Fibroblast of lung (primary cell): ENCODE measurements at regions not wholly inside any gene's neighbourhood (a gene's known extent, or its start where the extent isn't known, plus 50 kb on each side); places are given as distances from the start of the nearest gene placed in this dataset.
A peak's percentile ranks its signal among the peaks of the same experiment; 100 is the strongest.

Source experiments
- DNase-seq, 2 donors: peaks; one replicate each; pipeline versions ENCODE4 v3.0.0 to v3.0.0-alpha.2; 2010; ENCODE audit warnings: low read depth in 2 of 2
- H2AFZ ChIP-seq: 2 replicates; pipeline ENCODE4 v1.5.1; 2012; ENCODE audit warnings: low read length, control low read depth, inconsistent platforms
- H3K27ac ChIP-seq: 2 replicates; pipeline ENCODE4 v1.5.1; 2011; ENCODE audit warnings: low read length, control low read depth; ENCODE audit not compliant: insufficient read depth
- H3K27me3 ChIP-seq: 2 replicates; pipeline ENCODE4 v1.5.1; 2011; ENCODE audit warnings: mild to moderate bottlenecking, low read length; ENCODE audit not compliant: control insufficient read depth, insufficient read depth
- H3K36me3 ChIP-seq: 2 replicates; pipeline ENCODE4 v1.5.1; 2011; ENCODE audit warnings: low read length; ENCODE audit not compliant: control insufficient read depth, insufficient read depth
- H3K4me1 ChIP-seq: 2 replicates; pipeline ENCODE4 v1.5.1; 2011; ENCODE audit warnings: low read length; ENCODE audit not compliant: control insufficient read depth, insufficient read depth; ENCODE audit errors: extremely low read depth
- H3K4me2 ChIP-seq: 2 replicates; pipeline ENCODE4 v1.5.1; 2011; ENCODE audit warnings: low read length, control low read depth; ENCODE audit not compliant: insufficient read depth; ENCODE audit errors: extremely low read depth
- H3K4me3 ChIP-seq, 4 experiments: fragments of 200-600 bp in 1 of 4; sonication (generic) in 1 of 4; replicated peaks in 1 of 4; 2 replicates each; pipeline ENCODE4 v1.5.1; 2011 to 2016; ENCODE audit warnings: low read length in 4 of 4, low read depth in 3 of 4, mild to moderate bottlenecking in 3 of 4, control low read depth in 2 of 4, inconsistent platforms in 1 of 4, mixed read lengths in 1 of 4; ENCODE audit not compliant: insufficient read depth in 1 of 4; ENCODE audit errors: control extremely low read depth in 1 of 4
- H3K79me2 ChIP-seq: 2 replicates; pipeline ENCODE4 v1.5.1; 2012; ENCODE audit warnings: mild to moderate bottlenecking, low read length, inconsistent platforms; ENCODE audit not compliant: control insufficient read depth, insufficient read depth
- H3K9ac ChIP-seq: 2 replicates; pipeline ENCODE4 v1.5.1; 2011; ENCODE audit warnings: mild to moderate bottlenecking, low read length, control low read depth; ENCODE audit not compliant: insufficient read depth
- H3K9me3 ChIP-seq: 2 replicates; pipeline ENCODE4 v1.5.1; 2012; ENCODE audit warnings: low read depth, low read length; ENCODE audit not compliant: control insufficient read depth, insufficient read depth
- H4K20me1 ChIP-seq: 2 replicates; pipeline ENCODE4 v1.5.1; 2011; ENCODE audit warnings: low read length; ENCODE audit not compliant: control insufficient read depth, insufficient read depth; ENCODE audit errors: extremely low read depth
- CTCF ChIP-seq, 2 donors: IDR thresholded peaks in 1 of 2; conservative IDR thresholded peaks in 1 of 2; 1 replicate in 1 of 2; 2 replicates in 1 of 2; pipeline ENCODE4 v1.5.1; 2011 to 2012; ENCODE audit warnings: low read length in 2 of 2, control low read depth in 1 of 2, inconsistent platforms in 1 of 2, low read depth in 1 of 2, mild to moderate bottlenecking in 1 of 2
- EZH2 ChIP-seq: IDR thresholded peaks from 2 replicates; pipeline ENCODE4 v1.5.1; 2012; ENCODE audit warnings: low read length, control low read depth, mild to moderate bottlenecking; ENCODE audit errors: missing control alignments

- Histone ChIP-seq H2AFZ (no peak overlapping the region), H3K36me3 (no peaks in the 10 kb centered on the region), H3K79me2 (no peaks in the 10 kb centered on the region), H4K20me1 (no peaks in the 10 kb centered on the region), H3K4me2 (no peak overlapping the region), H3K4me3 (no peak overlapping the region), H3K4me1 (peaks cover 6% of the 10 kb centered on the region), H3K9ac (no peak overlapping the region), H3K27me3 (no peaks in the 10 kb centered on the region), H3K9me3 (no peaks in the 10 kb centered on the region), H3K27ac (no peak overlapping the region)
- TF ChIP-seq EZH2: no peak
- TF ChIP-seq CTCF (conservative IDR thresholded peaks at IDR 0.05 in 1 of 2, IDR thresholded peaks at IDR 0.05 in 1 of 2; ENCODE audit: low read depth in 1 of 2, low read length in 2 of 2): no peak
- DNase-seq: no peak
These were observed 86.4 kb downstream of the RPE65 start for GRCh38 chr1:68363339-68363738.

- Histone ChIP-seq H3K79me2 (no peaks in the 10 kb centered on the region), H3K4me2 (no peak overlapping the region), H2AFZ (no peak overlapping the region), H3K27me3 (no peaks in the 10 kb centered on the region), H3K4me3 (no peak overlapping the region), H4K20me1 (no peaks in the 10 kb centered on the region), H3K4me1 (peaks cover 7% of the 10 kb centered on the region), H3K9me3 (no peaks in the 10 kb centered on the region), H3K36me3 (no peaks in the 10 kb centered on the region), H3K9ac (no peak overlapping the region), H3K27ac (no peak overlapping the region)
- DNase-seq: peak in 1 of 2 donors; percentile 71
- TF ChIP-seq EZH2 (no peak), CTCF (conservative IDR thresholded peaks at IDR 0.05 in 1 of 2, IDR thresholded peaks at IDR 0.05 in 1 of 2; ENCODE audit: low read depth in 1 of 2, low read length in 2 of 2) (no peak)
These were observed 88.3 kb downstream of the RPE65 start for GRCh38 chr1:68361346-68361910.

- Histone ChIP-seq H3K4me2 (no peak overlapping the region), H3K27ac (no peak overlapping the region), H3K4me1 (peaks cover 7% of the 10 kb centered on the region), H4K20me1 (no peaks in the 10 kb centered on the region), H3K79me2 (no peaks in the 10 kb centered on the region), H3K4me3 (no peak overlapping the region), H3K36me3 (no peaks in the 10 kb centered on the region), H3K9me3 (no peaks in the 10 kb centered on the region), H3K9ac (no peak overlapping the region), H2AFZ (no peak overlapping the region), H3K27me3 (no peaks in the 10 kb centered on the region)
- TF ChIP-seq EZH2 (no peak), CTCF (conservative IDR thresholded peaks at IDR 0.05 in 1 of 2, IDR thresholded peaks at IDR 0.05 in 1 of 2; ENCODE audit: low read depth in 1 of 2, low read length in 2 of 2) (no peak)
- DNase-seq: peak in 1 of 2 donors; percentile 65
These were observed 90.7 kb downstream of the RPE65 start for GRCh38 chr1:68359045-68359444.
